LNCaP clone FGC (cell line): ENCODE measurements at regions not wholly inside any gene's neighbourhood (a gene's known extent, or its start where the extent isn't known, plus 50 kb on each side); places are given as distances from the start of the nearest gene placed in this dataset.
A peak's percentile ranks its signal among the peaks of the same experiment; 100 is the strongest.

Experiments
- DNase-seq: peaks from one replicate; pipeline ENCODE4 v3.0.0-alpha.2; 2011; ENCODE audit warnings: low read depth
- H3K4me3 ChIP-seq: 2 replicates; pipeline ENCODE4 v1.5.1; 2011; ENCODE audit warnings: mild to moderate bottlenecking, low read depth, low read length, control low read depth
- CTCF ChIP-seq: IDR thresholded peaks from 2 replicates; pipeline ENCODE4 v1.5.1; 2012; ENCODE audit warnings: mild to moderate bottlenecking; ENCODE audit not compliant: control insufficient read depth, insufficient read depth; ENCODE audit errors: extremely low read depth

DNA sequence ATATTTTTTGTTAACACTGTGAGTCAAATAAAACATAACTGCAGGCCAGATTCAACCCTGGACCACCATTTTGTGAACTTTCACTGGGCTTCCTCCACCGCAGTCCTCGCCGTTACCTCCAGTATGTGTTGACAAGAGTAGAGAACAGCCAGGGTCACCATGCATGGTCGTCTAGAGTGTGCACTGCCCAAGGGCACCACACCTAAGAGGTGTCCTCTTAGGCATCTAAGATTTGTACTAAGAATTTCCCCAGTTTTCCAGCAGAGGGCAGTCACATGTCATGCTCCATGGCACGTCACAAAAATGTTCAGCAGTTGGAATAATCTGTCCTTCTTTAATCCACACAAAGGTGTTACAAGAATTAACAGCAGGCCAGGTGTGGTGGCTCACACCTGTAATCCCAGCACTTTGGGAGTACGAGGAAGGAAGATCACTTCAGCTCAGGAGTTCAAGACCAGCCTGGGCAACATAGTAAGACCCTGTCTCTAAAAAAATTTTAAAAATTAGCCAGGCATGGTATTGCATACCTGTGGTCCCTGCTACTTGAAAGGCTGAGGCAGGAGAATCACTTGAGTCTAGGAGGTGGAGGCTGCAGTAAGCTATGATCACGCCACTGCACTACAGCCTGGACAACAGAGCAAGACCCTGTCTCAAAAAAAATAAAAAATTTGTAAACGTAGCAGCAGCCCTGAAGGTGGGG, 71.2 kb upstream of the FOXK1 start:
- DNase-seq = peak; percentile 56
- TF ChIP-seq CTCF = peak; percentile 73
- H3K4me3 ChIP-seq = no peak overlapping the region

GRCh38 chr7:4612237-4612636, 69.9 kb upstream of the FOXK1 start:
- DNase-seq = no peak
- no peak overlapping the region for H3K4me3 ChIP-seq
- no peak for TF ChIP-seq CTCF

GRCh38 chr7:4612939-4613841, 68.9 kb upstream of the FOXK1 start:
- no peak for TF ChIP-seq CTCF
- no peak for DNase-seq
- H3K4me3 ChIP-seq = no peak overlapping the region

GRCh38 chr7:4613846-4614548, 68.1 kb upstream of the FOXK1 start:
- no peak for DNase-seq
- no peak overlapping the region for H3K4me3 ChIP-seq
- TF ChIP-seq CTCF = no peak

GRCh38 chr7:4616116-4616515, 66.0 kb upstream of the FOXK1 start:
- no peak for TF ChIP-seq CTCF
- DNase-seq = no peak
- H3K4me3 ChIP-seq = no peak overlapping the region

DNA sequence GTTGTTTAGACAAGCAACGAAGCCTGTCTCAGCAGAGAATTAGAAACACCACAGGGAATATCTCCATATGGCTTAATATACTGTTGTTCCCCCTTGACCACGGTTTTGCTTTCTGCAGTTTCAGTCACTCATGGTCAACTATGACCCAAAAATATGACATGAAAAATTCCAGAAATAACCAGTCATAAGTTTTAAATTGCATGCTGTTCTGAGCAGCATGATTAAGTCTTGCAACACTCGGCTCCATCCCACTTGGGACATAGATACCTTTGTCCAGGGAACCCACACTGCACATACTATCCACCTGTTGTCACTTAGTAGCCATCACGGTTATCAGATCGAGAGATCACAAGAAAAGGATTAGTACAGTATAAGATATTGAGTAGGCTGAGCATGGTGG, 60.7 kb upstream of the FOXK1 start:
- no peak for TF ChIP-seq CTCF
- H3K4me3 ChIP-seq = no peak overlapping the region
- no peak for DNase-seq
